GM21390 (cell line): ENCODE measurements at regions not wholly inside any gene's neighbourhood (a gene's known extent, or its start where the extent isn't known, plus 50 kb on each side); places are given as distances from the start of the nearest gene placed in this dataset.
A peak's percentile ranks its signal among the peaks of the same experiment; 100 is the strongest.
"Not testable (repeated sequence)": the region's sequence is repeated elsewhere in the genome, so short reads cannot be mapped to it uniquely, and the experiment has no call there.

Experiments
- ATAC-seq: cut with Tn5 transposase; IDR thresholded peaks from one replicate; pipeline ENCODE4 v1.9.1; 2021; ENCODE audit not compliant: unreplicated experiment

GRCh38 chr6:131488780-131489179 lies 84.2 kb upstream of the ARG1 start:
- ATAC-seq, result no peak

- no peak for ATAC-seq
These were observed 82.6 kb upstream of the ARG1 start for GRCh38 chr6:131490441-131490840.

- ATAC-seq, result no peak
These were observed 80.0 kb upstream of the ARG1 start for GRCh38 chr6:131492932-131493573.

GRCh38 chr6:131504387-131504786 lies 68.6 kb upstream of the ARG1 start:
- not testable (repeated sequence) for ATAC-seq

- peak; percentile 74 for ATAC-seq
These were observed 62.9 kb upstream of the ARG1 start for GRCh38 chr6:131510094-131510493.

- ATAC-seq, result no peak
These were observed 62.4 kb upstream of the ARG1 start for GRCh38 chr6:131510591-131510990.

- ATAC-seq, result peak; percentile 97
These were observed 53.2 kb upstream of the ARG1 start for GRCh38 chr6:131519670-131520436.
